Stimulated activated naive CD8-positive, alpha-beta T cell treated with anti-CD3 and anti-CD28 coated beads, Interleukin-15, amount 100 ng/mL, for 72 hours (primary cell): ENCODE measurements at regions not wholly inside any gene's neighbourhood (a gene's known extent, or its start where the extent isn't known, plus 50 kb on each side); places are given as distances from the start of the nearest gene placed in this dataset.

Experiments used
- ATAC-seq: fragments of 150-1000 bp; cut with Tn5 transposase; 2 replicates; pipeline ENCODE4 v1.10.0; 2021; ENCODE audit warnings: mild to moderate bottlenecking, moderate library complexity
- DNase-seq, 2 donors: peaks; one replicate each; pipeline ENCODE4 v3.0.0; 2021 to 2022
- H3K27ac Mint-ChIP-seq, 2 donors: one replicate each; pipeline ENCODE4 v1.8.0; 2022; ENCODE audit warnings: mild to moderate bottlenecking in 2 of 2, mixed read lengths in 2 of 2, moderate library complexity in 2 of 2
- H3K27me3 Mint-ChIP-seq: one replicate; pipeline ENCODE4 v1.8.0; 2022; ENCODE audit warnings: mixed read lengths
- H3K4me1 Mint-ChIP-seq: one replicate; pipeline ENCODE4 v1.8.0; 2022; ENCODE audit warnings: mild to moderate bottlenecking, mixed read lengths
- H3K4me3 Mint-ChIP-seq, 2 donors: one replicate each; pipeline ENCODE4 v1.8.0; 2022; ENCODE audit warnings: mild to moderate bottlenecking in 2 of 2, mixed read lengths in 2 of 2, moderate library complexity in 1 of 2
- H3K9me3 Mint-ChIP-seq, 2 donors: one replicate each; pipeline ENCODE4 v1.8.0; 2022; ENCODE audit warnings: mixed read lengths in 2 of 2

- DNase-seq (no peak), ATAC-seq (no peak)
- H3K27ac Mint-ChIP-seq, result no peak overlapping the region
- peaks cover 14 to 24% of the 10 kb centered on the region in 2 donors for H3K9me3 Mint-ChIP-seq
- no peaks in the 10 kb centered on the region for H3K4me1 Mint-ChIP-seq
- no peak overlapping the region for H3K4me3 Mint-ChIP-seq
- no peaks in the 10 kb centered on the region for H3K27me3 Mint-ChIP-seq
These were observed 475.6 kb upstream of the MIS18BP1 start for GRCh38 chr14:45728434-45729225.

- Mint-ChIP-seq H3K27me3 (no peaks in the 10 kb centered on the region), H3K4me3 (no peak overlapping the region), H3K27ac (no peak overlapping the region), H3K9me3 (peaks cover 14 to 20% of the 10 kb centered on the region in 2 donors), H3K4me1 (no peaks in the 10 kb centered on the region)
- DNase-seq (no peak), ATAC-seq (no peak)
These were observed 474.1 kb upstream of the MIS18BP1 start for GRCh38 chr14:45727133-45727532.

GRCh38 chr14:45721472-45721871 is 468.5 kb upstream of the MIS18BP1 start:
- Mint-ChIP-seq H3K27me3 (no peaks in the 10 kb centered on the region), H3K4me3 (no peak overlapping the region), H3K9me3 (peaks cover 14 to 18% of the 10 kb centered on the region in 2 donors), H3K4me1 (no peaks in the 10 kb centered on the region), H3K27ac (no peak overlapping the region)
- ATAC-seq, result no peak
- DNase-seq, result no peak

GRCh38 chr14:45716572-45716971 is 463.6 kb upstream of the MIS18BP1 start:
- Mint-ChIP-seq H3K27me3 (no peaks in the 10 kb centered on the region), H3K4me3 (no peak overlapping the region), H3K27ac (no peak overlapping the region), H3K9me3 (peaks cover 16 to 18% of the 10 kb centered on the region in 2 donors), H3K4me1 (no peaks in the 10 kb centered on the region)
- ATAC-seq, result no peak
- DNase-seq, result no peak

GRCh38 chr14:45715946-45716345 is 462.9 kb upstream of the MIS18BP1 start:
- no peaks in the 10 kb centered on the region for H3K4me1 Mint-ChIP-seq
- no peak overlapping the region for H3K27ac Mint-ChIP-seq
- H3K9me3 Mint-ChIP-seq, result peaks cover 16 to 18% of the 10 kb centered on the region in 2 donors
- DNase-seq (no peak), ATAC-seq (no peak)
- no peaks in the 10 kb centered on the region for H3K27me3 Mint-ChIP-seq
- H3K4me3 Mint-ChIP-seq, result no peak overlapping the region

GRCh38 chr14:45709541-45709940 is 456.5 kb upstream of the MIS18BP1 start:
- Mint-ChIP-seq H3K27me3 (no peaks in the 10 kb centered on the region), H3K27ac (no peak overlapping the region), H3K4me1 (no peaks in the 10 kb centered on the region), H3K4me3 (no peak overlapping the region), H3K9me3 (peaks cover 7 to 8% of the 10 kb centered on the region in 2 donors)
- ATAC-seq (no peak), DNase-seq (no peak)

- H3K4me1 Mint-ChIP-seq, result no peaks in the 10 kb centered on the region
- H3K27ac Mint-ChIP-seq, result no peak overlapping the region
- no peaks in the 10 kb centered on the region for H3K27me3 Mint-ChIP-seq
- no peaks in the 10 kb centered on the region for H3K9me3 Mint-ChIP-seq
- ATAC-seq (no peak), DNase-seq (no peak)
- no peak overlapping the region for H3K4me3 Mint-ChIP-seq
These were observed 453.0 kb upstream of the MIS18BP1 start for GRCh38 chr14:45705940-45706534.

- peaks cover 3 to 9% of the 10 kb centered on the region in 2 donors for H3K9me3 Mint-ChIP-seq
- no peak overlapping the region for H3K4me3 Mint-ChIP-seq
- no peak for ATAC-seq
- no peak for DNase-seq
- no peak overlapping the region for H3K27ac Mint-ChIP-seq
- no peaks in the 10 kb centered on the region for H3K4me1 Mint-ChIP-seq
- no peaks in the 10 kb centered on the region for H3K27me3 Mint-ChIP-seq
These were observed 446.5 kb upstream of the MIS18BP1 start for GRCh38 chr14:45699471-45699870.

- DNase-seq (no peak), ATAC-seq (no peak)
- Mint-ChIP-seq H3K27me3 (no peaks in the 10 kb centered on the region), H3K9me3 (peaks cover 8 to 9% of the 10 kb centered on the region in 2 donors), H3K4me1 (no peaks in the 10 kb centered on the region), H3K4me3 (no peak overlapping the region), H3K27ac (no peak overlapping the region)
These were observed 445.6 kb upstream of the MIS18BP1 start for GRCh38 chr14:45698462-45699134.

GRCh38 chr14:45686771-45687170 is 433.8 kb upstream of the MIS18BP1 start:
- DNase-seq (no peak), ATAC-seq (no peak)
- no peaks in the 10 kb centered on the region for H3K27me3 Mint-ChIP-seq
- H3K9me3 Mint-ChIP-seq, result peaks cover 12 to 43% of the 10 kb centered on the region in 2 donors
- H3K4me3 Mint-ChIP-seq, result no peak overlapping the region
- no peaks in the 10 kb centered on the region for H3K4me1 Mint-ChIP-seq
- H3K27ac Mint-ChIP-seq, result no peak overlapping the region

GRCh38 chr14:45680531-45680930 is 427.5 kb upstream of the MIS18BP1 start:
- ATAC-seq (no peak), DNase-seq (no peak)
- H3K27me3 Mint-ChIP-seq, result no peaks in the 10 kb centered on the region
- H3K4me3 Mint-ChIP-seq, result no peak overlapping the region
- no peak overlapping the region for H3K27ac Mint-ChIP-seq
- H3K4me1 Mint-ChIP-seq, result no peaks in the 10 kb centered on the region
- peaks cover 0 to 14% of the 10 kb centered on the region in 2 donors for H3K9me3 Mint-ChIP-seq

GRCh38 chr14:45679853-45680252 is 426.9 kb upstream of the MIS18BP1 start:
- Mint-ChIP-seq H3K27me3 (no peaks in the 10 kb centered on the region), H3K9me3 (peaks cover 0 to 15% of the 10 kb centered on the region in 2 donors), H3K27ac (no peak overlapping the region), H3K4me1 (no peaks in the 10 kb centered on the region), H3K4me3 (no peak overlapping the region)
- ATAC-seq (no peak), DNase-seq (no peak)

- Mint-ChIP-seq H3K27ac (no peak overlapping the region), H3K4me3 (no peak overlapping the region), H3K27me3 (no peaks in the 10 kb centered on the region), H3K4me1 (no peaks in the 10 kb centered on the region), H3K9me3 (peaks cover 0 to 15% of the 10 kb centered on the region in 2 donors)
- DNase-seq (no peak), ATAC-seq (no peak)
These were observed 425.2 kb upstream of the MIS18BP1 start for GRCh38 chr14:45678163-45678562.

- Mint-ChIP-seq H3K4me3 (no peak overlapping the region), H3K9me3 (peaks cover 0 to 14% of the 10 kb centered on the region in 2 donors), H3K27me3 (no peaks in the 10 kb centered on the region), H3K27ac (no peak overlapping the region), H3K4me1 (no peaks in the 10 kb centered on the region)
- ATAC-seq, result no peak
- DNase-seq, result no peak
These were observed 420.4 kb upstream of the MIS18BP1 start for GRCh38 chr14:45673420-45673819.

GRCh38 chr14:45664668-45665356 is 411.8 kb upstream of the MIS18BP1 start:
- H3K4me3 Mint-ChIP-seq, result no peak overlapping the region
- ATAC-seq, result no peak
- DNase-seq, result no peak
- peaks cover 33 to 43% of the 10 kb centered on the region in 2 donors for H3K9me3 Mint-ChIP-seq
- H3K27me3 Mint-ChIP-seq, result no peaks in the 10 kb centered on the region
- no peaks in the 10 kb centered on the region for H3K4me1 Mint-ChIP-seq
- no peak overlapping the region for H3K27ac Mint-ChIP-seq

- Mint-ChIP-seq H3K27me3 (no peaks in the 10 kb centered on the region), H3K4me3 (no peak overlapping the region), H3K27ac (no peak overlapping the region), H3K4me1 (no peaks in the 10 kb centered on the region), H3K9me3 (peaks cover 14 to 36% of the 10 kb centered on the region in 2 donors)
- no peak for DNase-seq
- ATAC-seq, result no peak
These were observed 405.9 kb upstream of the MIS18BP1 start for GRCh38 chr14:45658917-45659299.
